Kidney tubule cell (primary cell): ENCODE measurements at regions not wholly inside any gene's neighbourhood (a gene's known extent, or its start where the extent isn't known, plus 50 kb on each side); places are given as distances from the start of the nearest gene placed in this dataset.
"Not testable (repeated sequence)": the region's sequence is repeated elsewhere in the genome, so short reads cannot be mapped to it uniquely, and the experiment has no call there.

ENCODE experiments used
- DNase-seq: peaks from one replicate; pipeline ENCODE4 v3.0.0-alpha.2; 2018; ENCODE audit warnings: low spot score

DNA sequence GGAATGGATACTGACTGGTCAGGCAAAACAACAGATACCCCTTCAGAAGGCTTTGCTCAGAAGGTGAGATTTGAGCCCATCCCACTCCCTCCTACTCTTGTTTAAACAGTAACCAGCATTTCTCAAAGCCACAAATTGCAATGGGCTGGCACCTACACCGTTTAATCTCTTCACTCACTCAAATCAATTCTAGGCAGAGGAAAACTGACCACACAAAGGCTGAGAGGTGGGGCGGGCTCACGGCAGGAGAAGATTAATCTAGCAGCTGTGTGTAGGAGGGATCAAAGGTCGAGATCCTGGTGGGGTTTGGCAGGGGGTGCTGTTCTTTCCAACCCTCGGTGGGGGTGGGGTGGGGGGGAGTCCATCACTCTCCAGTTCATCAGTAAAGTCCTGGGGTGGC, 622.4 kb downstream of the BCOR start:
- peak; percentile 4 for DNase-seq

GRCh38 chrX:39476604-39477021, 621.1 kb downstream of the BCOR start:
- no peak for DNase-seq

DNA sequence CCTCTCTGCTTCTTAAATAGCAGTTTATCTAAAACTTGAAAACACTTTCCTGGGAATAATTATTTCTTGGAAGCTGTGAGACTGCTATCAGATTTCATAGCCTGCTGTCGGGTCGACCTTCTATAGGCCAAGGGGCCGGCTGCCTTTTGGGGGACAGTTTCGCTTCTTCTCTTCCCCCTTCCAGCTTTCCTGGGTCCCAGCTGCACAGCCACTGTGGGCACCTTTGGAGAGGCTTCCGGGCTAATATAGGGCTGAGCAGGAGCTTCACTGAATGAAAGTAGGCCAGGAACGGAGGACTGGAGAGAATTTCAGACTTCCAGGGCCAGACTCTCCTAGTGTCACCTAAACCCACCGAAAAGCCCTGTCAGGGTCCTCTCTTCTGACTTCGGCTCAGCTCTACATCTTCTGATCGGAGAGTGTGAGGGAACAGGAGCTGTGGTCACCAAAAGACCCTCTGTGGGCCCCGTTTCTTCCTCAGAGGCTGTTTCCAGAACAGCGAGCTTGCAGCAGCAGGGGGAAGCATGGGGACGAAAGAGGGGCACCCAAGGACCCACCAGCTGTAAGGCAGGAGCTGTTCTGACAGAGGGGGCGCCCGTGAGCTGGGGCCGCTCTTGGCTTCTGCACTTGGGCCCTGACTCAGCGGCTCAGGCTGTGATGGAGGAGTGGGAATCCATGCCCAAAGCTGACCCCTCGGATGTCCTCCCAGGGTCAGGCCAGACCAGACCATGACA, 620.6 kb downstream of the BCOR start:
- no peak for DNase-seq

- DNase-seq = peak; percentile 80
These were observed 620.0 kb downstream of the BCOR start for GRCh38 chrX:39477762-39478120.

- DNase-seq = no peak
These were observed 617.9 kb downstream of the BCOR start for GRCh38 chrX:39479856-39480255.

- DNase-seq = no peak
These were observed 616.8 kb downstream of the BCOR start for GRCh38 chrX:39480963-39481362.

GRCh38 chrX:39481621-39482020, 616.1 kb downstream of the BCOR start:
- DNase-seq = no peak

DNA sequence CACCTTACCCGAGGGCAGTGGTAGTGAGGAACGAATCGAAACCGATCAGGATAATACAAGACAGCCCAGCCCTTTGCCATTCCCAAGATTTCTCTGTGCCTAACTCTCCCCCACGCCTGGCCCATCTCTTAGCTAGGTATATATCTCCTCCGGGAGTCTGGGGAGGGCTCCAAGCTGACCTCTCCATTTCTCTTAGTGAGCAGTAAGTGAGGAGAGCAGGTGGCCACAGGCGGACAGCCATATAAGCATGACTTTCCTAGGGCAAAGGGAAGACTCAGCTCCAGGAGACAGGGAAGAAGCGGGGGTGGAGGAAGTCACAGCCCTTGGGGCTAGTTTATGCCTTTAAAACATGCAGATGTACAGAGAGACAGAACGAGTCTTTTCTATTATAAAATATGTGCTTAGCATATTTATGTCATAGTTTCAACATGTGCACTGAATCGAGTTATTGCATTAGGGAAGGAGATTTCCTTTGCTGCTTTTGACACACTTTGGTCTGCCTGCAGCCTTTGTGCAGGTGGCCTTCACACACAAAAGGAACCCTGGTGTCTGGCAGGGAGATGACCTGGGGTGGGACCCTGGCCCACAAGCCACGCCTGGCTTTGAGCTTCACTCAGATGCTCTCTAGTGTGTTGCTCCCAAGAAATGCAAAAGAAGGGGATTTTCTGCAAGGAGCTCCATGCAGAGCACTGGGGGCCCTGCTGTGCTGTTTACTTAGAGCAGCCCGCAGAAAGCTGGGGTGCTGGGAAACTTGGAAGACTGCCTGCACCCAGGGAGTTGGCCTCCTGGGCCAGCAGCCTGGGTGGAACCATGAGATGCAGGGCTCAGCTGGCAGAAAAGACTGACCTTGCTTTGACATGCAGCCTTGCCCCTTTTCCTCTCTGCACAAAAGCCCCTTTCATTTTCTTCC, 613.3 kb downstream of the BCOR start:
- no peak for DNase-seq

- DNase-seq = no peak
These were observed 610.4 kb downstream of the BCOR start for GRCh38 chrX:39487166-39487968.

DNA sequence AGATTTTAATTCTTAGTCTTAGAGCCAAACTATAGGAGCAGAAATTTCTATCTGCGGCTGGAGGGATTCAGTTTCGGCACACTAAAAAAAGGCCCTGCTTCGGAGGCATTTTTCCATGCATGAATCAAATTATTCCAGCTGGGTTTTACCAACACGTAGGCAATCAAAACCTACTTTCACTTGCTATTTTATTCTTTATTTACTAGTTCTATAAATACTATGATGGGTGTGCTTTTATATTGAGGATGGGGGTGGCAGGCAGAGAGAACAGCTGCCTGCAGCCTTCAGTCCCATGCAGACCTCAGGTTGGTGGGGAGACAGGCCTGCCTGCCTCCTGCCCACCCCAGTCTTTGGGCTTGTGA, 609.8 kb downstream of the BCOR start:
- DNase-seq = no peak

DNA sequence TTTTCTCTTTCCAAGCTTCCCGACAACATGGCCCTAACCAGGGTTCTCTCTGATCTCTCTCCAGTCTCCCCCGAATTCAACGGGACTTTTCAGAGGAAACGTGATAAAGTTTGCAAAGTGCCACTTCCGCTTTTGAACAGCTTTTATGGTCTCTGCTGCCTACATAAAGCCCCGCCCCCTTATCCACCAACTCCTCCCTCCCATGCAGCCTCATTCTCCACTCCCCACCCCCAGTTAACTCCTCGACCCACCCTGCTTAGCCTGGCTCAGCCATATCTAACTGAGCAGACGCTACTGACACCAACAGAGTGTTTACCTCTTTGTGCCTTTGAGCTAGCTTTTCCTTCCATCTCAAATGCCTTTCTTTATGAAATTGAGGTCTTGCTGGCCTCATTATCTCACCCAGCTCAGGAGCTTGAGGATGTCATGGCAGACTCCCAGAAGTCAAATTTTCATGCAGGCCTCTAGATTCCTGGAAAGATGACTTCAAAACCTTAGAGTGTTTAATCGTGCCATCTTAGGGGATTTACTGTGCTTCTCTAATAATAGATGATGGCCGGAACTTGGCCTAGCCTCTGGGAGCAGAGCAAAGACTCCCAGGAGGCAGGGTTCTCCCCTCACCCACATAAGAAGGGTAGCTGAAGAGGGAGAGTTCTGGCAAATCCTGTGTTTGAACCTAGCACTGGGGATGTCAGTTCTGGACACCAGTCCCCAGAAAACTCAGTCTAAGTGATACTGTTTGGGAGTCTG, 606.0 kb downstream of the BCOR start:
- no peak for DNase-seq

- DNase-seq = no peak
These were observed 605.1 kb downstream of the BCOR start for GRCh38 chrX:39492497-39493162.

DNA sequence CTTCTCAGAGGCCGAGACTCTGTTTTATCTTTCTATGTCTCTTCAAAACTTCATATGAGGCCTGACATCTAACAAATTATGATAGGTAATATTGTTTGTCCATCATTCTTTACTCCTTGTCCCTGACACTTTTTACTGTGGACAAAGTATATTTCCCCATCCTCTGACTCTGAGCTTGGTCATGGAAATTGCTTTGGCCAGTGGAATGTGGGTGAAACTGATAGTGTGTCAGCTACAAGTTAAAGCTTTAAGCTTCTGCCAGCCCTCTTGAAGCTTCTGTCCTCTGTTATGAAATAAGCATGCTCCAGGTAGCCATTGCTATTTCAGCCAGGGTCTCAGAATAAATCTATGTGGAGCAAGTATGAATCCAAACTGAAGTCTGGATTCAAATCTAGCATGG, 604.6 kb downstream of the BCOR start:
- no peak for DNase-seq

- DNase-seq = not testable (repeated sequence)
These were observed 600.6 kb downstream of the BCOR start for GRCh38 chrX:39497117-39497516.

DNA sequence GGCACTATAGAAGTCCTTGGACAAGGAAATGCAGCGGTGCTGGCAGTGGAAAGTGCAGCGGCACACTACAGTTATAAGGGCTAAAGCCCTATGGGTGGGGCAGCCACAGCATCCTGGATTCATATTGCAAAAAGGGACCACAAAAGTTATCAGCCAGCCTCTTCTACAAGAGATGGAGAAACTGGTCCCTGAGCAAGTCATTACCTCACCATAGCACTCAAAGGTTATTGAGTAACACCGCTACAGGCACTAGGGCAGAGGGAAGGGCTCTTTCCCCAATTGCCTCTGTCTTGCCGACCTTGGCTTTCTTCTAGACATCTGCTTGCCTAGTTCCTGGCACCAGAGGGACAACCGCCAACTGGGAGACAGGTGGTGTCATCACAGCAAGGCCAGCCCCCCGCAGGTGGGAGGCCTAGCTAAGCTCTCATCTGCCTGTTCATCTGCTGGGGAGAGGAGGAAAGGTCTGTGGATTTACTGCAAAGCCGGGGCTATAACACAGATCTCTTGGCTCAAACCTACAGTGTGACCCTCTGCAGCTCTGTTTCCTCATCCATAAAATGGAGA, 600.0 kb downstream of the BCOR start:
- DNase-seq = no peak

DNA sequence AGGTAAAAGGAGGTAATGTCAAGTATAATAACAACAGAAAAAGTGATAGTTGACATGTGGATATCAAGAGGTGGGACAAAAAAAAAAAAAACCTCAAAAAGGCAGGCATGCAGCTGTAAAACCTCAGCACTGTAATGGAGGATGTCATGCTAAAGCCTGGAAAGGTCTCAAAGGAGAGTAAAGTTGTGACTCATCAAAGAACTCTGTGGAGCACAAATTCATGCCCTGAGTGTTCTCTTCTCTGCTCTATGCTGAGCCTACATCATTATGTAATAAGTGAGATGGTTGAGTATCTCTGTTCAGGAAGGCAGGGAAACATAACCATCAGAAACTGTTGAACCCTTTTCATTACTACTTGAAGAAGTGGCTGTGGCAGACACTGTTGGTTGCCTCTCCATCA, 597.8 kb downstream of the BCOR start:
- peak; percentile 29 for DNase-seq

GRCh38 chrX:39501822-39502221, 595.9 kb downstream of the BCOR start:
- DNase-seq = no peak

DNA sequence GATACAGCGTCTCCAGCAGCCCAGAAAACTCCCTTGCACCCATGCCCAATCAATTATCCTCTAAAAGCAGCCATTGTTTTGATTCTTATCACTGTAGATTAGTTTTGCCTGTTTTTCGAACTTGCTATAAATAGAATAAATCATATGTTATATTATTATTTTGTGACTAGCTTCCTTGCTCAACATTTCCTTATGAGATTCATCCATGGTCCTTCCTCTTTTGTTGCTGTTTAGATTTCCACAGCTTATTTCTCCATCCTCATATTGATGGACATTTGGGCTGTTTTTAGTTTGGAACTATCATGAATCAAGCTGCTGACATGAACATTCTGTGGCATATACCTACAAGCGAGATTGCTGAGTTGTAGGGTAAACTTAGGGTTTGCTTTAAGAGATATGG, 595.3 kb downstream of the BCOR start:
- no peak for DNase-seq

DNA sequence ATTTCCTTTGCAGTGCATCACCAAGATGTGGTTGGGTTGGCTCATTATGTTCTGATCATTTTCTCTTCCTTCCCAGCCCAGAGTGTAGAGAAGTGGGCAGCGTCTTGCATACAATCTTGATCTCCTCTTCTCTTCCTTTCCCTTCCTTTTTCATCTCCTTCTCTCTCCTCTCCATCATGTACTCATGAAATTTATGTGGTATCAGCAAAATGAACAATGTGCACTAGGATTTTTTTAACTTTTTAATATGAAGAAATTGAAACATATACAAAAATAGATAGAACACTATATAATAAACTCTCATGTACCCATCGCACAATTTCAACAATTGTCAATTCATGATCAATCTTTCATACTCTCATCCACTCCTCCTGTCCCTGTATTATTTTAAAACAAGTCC, 593.5 kb downstream of the BCOR start:
- no peak for DNase-seq

DNA sequence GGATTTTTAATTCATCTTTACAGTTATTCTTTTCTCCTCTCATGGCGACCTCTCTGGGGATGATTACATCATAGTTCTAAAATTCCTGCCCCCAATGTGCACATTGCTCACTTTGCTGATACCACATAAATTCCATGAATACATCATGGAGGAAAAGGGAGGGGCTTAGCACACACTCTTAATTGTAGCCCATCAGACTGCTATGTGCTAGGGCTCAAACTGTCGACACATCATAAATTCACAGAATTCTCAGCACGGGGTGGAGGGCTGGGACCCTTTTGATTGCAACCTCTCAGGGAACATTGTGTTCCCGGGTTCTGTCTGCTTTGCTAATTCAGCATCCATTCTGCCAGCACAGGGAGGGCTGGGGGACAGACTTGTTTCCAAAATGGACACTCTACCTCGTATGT, 592.9 kb downstream of the BCOR start:
- DNase-seq = no peak

DNA sequence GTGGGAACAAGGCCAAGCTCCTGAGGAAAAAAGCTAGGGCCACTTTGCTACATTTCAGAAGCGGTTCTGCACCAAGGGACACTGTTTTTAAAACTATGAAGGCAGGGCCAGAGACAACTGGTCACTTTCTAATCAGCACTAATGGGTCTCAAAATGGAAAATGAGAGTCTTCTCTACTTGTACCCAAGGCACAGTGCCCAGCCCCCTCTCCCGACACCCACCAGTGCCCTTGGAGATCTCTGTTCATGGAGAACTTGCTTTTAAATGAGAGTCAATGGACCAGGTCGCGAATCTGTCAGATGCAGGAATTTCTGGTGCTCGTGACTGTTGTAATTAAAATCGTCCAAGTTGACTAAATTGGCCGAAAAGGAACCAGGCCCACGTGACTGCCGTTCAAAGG, 591.6 kb downstream of the BCOR start:
- no peak for DNase-seq
